ENCODE measurements at regions not wholly inside any gene's neighbourhood (a gene's known extent, or its start where the extent isn't known, plus 50 kb on each side); places are given as distances from the start of the nearest gene placed in this dataset.

DNA sequence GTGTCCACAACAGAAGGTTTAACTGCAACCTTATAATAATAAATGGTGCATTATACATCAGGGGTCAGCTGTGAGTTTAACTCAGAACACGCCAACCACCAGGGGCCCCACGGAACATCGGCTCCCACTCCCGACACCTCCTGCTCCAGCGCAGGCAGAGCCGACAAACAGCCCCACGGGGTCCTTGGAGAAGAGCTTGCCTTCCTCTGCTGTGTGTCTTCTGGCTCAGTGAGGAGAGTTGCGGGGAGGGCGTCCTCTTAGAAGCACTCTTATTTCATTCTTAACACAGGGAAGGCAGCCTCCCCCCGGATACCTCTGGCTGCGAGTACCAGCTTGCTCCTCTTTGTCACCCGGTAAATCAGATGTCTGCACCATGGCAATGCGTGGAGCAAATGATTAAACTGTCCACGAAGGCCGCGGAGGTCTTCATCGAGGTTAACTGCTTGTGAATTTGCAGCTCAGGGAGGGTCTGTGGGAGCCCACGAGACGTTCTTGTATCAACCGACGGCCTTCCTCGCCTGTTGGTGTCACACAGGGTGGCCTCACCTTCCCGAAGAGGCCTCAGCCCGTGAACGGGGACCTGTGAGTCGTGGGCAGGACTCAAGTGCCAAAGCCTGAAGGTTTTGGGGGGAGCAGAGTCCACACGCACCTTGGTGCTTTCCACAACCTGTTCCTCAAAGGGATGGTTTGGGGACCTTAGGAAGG, 464.0 kb downstream of the BRD1 start:
- peaks cover 0 to 6% (median 4%) of the 10 kb centered on the region in 3 donors for H3K4me1 Mint-ChIP-seq
- H3K4me3 Mint-ChIP-seq, result no peak overlapping the region
- no peaks in the 10 kb centered on the region for H3K36me3 Mint-ChIP-seq
- H3K9me3 Mint-ChIP-seq, result peaks cover 0 to 5% (median 4%) of the 10 kb centered on the region in 3 donors
- H3K27me3 Mint-ChIP-seq, result peaks cover 5% of the 10 kb centered on the region
- H3K27ac Mint-ChIP-seq, result no peak overlapping the region

DNA sequence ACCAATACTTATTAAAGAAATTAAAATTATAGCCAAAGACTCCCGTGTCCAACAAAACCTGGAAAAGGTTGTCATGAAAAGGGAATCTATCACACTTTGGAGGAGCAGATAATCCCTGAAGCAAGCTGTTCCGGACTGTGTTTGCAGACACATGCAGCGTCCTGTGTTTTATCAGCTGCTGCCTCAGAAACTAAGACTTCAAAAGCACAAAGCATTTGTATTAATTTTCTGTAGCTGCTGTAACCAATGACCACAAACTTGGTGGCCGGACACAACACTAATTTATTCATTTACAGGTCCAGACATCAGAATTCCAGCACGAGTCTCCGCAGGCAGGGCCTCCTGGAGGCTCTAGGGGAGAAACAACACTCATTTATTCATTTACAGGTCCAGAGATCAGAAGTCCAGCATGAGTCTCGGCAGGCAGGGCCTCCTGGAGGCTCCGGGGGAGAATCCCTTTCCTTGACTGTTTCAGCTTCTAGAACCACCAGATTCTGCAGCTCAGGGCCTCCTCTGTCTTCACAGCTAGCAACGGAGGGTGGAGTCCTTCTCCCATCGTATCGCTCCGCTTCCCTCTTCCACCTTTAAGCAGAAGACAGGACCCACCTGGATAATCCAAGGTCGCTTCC, 465.3 kb downstream of the BRD1 start:
- H3K27me3 Mint-ChIP-seq, result peaks cover 5% of the 10 kb centered on the region
- no peak overlapping the region for H3K4me3 Mint-ChIP-seq
- no peak overlapping the region for H3K27ac Mint-ChIP-seq
- peaks cover 0 to 6% (median 4%) of the 10 kb centered on the region in 3 donors for H3K4me1 Mint-ChIP-seq
- peaks cover 0 to 4% (median 3%) of the 10 kb centered on the region in 3 donors for H3K9me3 Mint-ChIP-seq
- H3K36me3 Mint-ChIP-seq, result no peaks in the 10 kb centered on the region

DNA sequence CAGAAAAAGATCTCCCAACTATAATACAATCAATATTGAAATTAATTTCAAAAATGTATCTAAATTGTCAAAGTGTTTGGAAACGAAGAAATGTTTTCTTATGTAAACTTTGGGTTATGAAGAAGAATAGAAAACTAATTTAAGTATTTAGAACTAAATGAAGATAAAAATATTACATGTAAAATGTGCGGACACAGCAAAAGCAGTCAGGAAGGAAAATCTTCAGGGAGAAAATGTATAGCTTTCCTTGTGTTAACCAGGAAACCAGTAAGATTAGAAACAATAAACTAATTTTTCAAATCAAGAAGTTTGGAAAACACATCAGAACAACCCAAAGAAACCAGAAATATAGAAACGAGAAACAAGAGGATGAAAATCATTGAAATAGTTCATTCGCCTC, 466.5 kb downstream of the BRD1 start:
- Mint-ChIP-seq H3K27ac (no peak overlapping the region), H3K27me3 (peaks cover 10% of the 10 kb centered on the region), H3K9me3 (peaks cover 0 to 4% (median 3%) of the 10 kb centered on the region in 3 donors), H3K36me3 (no peaks in the 10 kb centered on the region), H3K4me1 (peaks cover 0 to 6% (median 4%) of the 10 kb centered on the region in 3 donors), H3K4me3 (no peak overlapping the region)

- H3K9me3 Mint-ChIP-seq, result peaks cover 0 to 2% (median 0%) of the 10 kb centered on the region in 3 donors
- H3K4me3 Mint-ChIP-seq, result no peak overlapping the region
- peaks cover 0 to 4% (median 4%) of the 10 kb centered on the region in 3 donors for H3K4me1 Mint-ChIP-seq
- peaks cover 8% of the 10 kb centered on the region for H3K27me3 Mint-ChIP-seq
- no peak overlapping the region for H3K27ac Mint-ChIP-seq
- no peaks in the 10 kb centered on the region for H3K36me3 Mint-ChIP-seq
Measured at GRCh38 chr22:49360746-49361145, 466.9 kb downstream of the BRD1 start.

DNA sequence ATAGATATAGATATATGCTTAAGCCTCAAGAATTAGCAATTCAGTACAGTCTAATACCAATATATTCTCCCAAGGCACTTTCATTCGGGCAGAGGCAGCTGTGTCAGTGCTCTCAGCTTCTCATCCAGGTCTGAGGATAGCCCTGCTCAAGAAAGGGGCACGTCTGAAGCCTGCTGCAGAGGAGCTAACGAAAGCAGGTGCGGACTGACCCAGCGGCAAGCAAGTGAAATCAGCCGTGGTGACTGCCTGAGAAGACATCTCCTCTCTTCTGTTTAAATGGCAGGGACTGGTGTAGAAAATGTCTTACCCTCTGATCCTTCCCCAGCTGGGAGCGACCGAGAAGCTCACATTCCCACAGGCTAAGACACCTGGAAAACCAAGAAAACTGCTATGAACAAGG, 468.6 kb downstream of the BRD1 start:
- H3K27me3 Mint-ChIP-seq, result peaks cover 15% of the 10 kb centered on the region
- peaks cover 0 to 4% (median 4%) of the 10 kb centered on the region in 3 donors for H3K4me1 Mint-ChIP-seq
- no peaks in the 10 kb centered on the region for H3K36me3 Mint-ChIP-seq
- no peak overlapping the region for H3K4me3 Mint-ChIP-seq
- H3K9me3 Mint-ChIP-seq, result no peaks in the 10 kb centered on the region
- H3K27ac Mint-ChIP-seq, result no peak overlapping the region

GRCh38 chr22:49357661-49358440, 469.8 kb downstream of the BRD1 start:
- Mint-ChIP-seq H3K9me3 (no peaks in the 10 kb centered on the region), H3K36me3 (no peaks in the 10 kb centered on the region), H3K27me3 (peaks cover 17% of the 10 kb centered on the region), H3K27ac (no peak overlapping the region), H3K4me1 (peaks cover 0 to 4% (median 4%) of the 10 kb centered on the region in 3 donors), H3K4me3 (no peak overlapping the region)

DNA sequence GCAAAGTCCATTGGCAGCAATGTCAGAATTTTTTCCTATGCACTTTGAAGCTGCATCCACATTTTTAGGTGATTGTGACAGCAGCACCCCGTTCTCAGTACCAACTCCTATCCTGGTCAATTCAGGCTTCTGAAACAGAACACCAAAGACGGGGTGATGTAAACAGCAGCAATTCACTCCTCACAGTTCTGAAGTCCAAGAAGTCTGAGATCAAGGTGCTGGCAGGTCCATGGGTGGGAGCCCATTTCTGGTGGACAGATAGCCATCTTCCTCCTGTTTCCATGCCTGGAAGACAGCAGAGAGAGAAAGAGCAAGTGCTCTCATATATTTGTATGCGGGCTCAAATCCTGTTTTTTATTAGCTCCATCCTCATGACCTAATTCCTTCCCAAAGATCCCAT, 471.2 kb downstream of the BRD1 start:
- no peak overlapping the region for H3K27ac Mint-ChIP-seq
- no peaks in the 10 kb centered on the region for H3K36me3 Mint-ChIP-seq
- no peaks in the 10 kb centered on the region for H3K9me3 Mint-ChIP-seq
- H3K27me3 Mint-ChIP-seq, result peaks cover 15% of the 10 kb centered on the region
- no peak overlapping the region for H3K4me3 Mint-ChIP-seq
- peaks cover 0 to 6% (median 4%) of the 10 kb centered on the region in 3 donors for H3K4me1 Mint-ChIP-seq

DNA sequence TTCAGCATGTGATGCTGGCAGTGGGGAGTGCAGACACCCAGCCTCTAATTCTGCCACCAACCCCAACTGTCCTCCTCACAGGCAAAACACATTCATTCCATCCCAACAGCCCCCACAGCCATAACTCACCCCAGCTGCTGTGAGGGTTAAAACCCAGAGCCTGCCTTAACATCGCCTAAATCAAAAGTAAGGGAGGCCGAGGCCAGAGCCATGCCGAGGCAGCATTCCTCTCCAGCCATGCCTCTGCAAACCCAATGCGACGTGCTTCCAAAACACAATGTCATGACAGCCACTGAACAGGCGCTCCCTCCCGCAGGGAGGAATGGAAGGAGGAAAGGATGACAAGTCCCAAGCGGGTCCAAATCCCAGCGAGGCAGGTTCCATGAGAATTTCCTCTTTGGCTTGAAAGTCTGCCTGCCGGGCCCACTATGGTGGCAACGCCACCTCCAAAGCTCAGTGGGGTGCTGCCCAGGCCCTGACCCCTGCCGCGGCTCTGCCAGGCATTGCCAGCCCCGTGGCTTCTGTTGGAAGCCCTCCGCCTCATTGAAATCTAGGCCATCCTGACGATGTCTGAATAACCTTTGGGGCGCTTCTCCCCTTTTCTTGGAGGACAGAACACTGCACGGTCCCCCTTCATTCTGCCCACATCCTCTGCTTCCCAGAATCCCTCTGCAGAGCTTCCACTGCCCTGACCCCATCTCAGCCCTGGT, 472.3 kb downstream of the BRD1 start:
- no peak overlapping the region for H3K27ac Mint-ChIP-seq
- H3K4me1 Mint-ChIP-seq, result peaks cover 0 to 2% (median 0%) of the 10 kb centered on the region in 3 donors
- peaks cover 15% of the 10 kb centered on the region for H3K27me3 Mint-ChIP-seq
- H3K4me3 Mint-ChIP-seq, result no peak overlapping the region
- no peaks in the 10 kb centered on the region for H3K36me3 Mint-ChIP-seq
- H3K9me3 Mint-ChIP-seq, result no peaks in the 10 kb centered on the region

GRCh38 chr22:49354516-49355210, 473.0 kb downstream of the BRD1 start:
- peaks cover 0 to 2% (median 0%) of the 10 kb centered on the region in 3 donors for H3K4me1 Mint-ChIP-seq
- H3K36me3 Mint-ChIP-seq, result no peaks in the 10 kb centered on the region
- H3K27ac Mint-ChIP-seq, result no peak overlapping the region
- H3K4me3 Mint-ChIP-seq, result no peak overlapping the region
- H3K27me3 Mint-ChIP-seq, result peaks cover 15% of the 10 kb centered on the region
- H3K9me3 Mint-ChIP-seq, result no peaks in the 10 kb centered on the region

DNA sequence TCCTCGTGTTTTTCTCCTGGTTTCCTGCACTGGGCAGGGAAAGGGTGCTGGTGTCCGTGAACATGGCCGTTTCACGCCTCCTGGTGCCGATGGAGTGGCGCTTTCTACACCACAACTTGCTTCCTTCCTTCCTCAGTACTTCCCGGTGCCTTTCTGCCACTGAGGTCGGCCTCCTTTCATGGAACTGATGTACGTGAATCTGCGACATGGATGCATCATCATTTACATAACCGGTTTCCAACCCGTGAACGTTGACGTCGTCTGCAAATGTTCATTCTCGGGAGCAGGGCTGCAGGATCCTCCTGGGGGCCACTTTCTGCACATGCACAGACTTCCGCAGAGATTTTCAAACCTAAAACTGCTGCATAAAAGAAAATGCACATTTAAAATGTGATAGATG, 474.4 kb downstream of the BRD1 start:
- Mint-ChIP-seq H3K27me3 (peaks cover 15% of the 10 kb centered on the region), H3K27ac (no peak overlapping the region), H3K9me3 (no peaks in the 10 kb centered on the region), H3K4me3 (no peak overlapping the region), H3K4me1 (peaks cover 0 to 2% (median 0%) of the 10 kb centered on the region in 3 donors), H3K36me3 (no peaks in the 10 kb centered on the region)

- H3K9me3 Mint-ChIP-seq, result no peaks in the 10 kb centered on the region
- H3K4me3 Mint-ChIP-seq, result no peak overlapping the region
- no peaks in the 10 kb centered on the region for H3K36me3 Mint-ChIP-seq
- H3K27me3 Mint-ChIP-seq, result peaks cover 15% of the 10 kb centered on the region
- H3K4me1 Mint-ChIP-seq, result peaks cover 0 to 2% (median 0%) of the 10 kb centered on the region in 3 donors
- H3K27ac Mint-ChIP-seq, result peak overlapping the region in 1 of 3 donors; percentile 57
Measured at GRCh38 chr22:49352361-49353169, 475.1 kb downstream of the BRD1 start.

GRCh38 chr22:49351761-49352227, 475.9 kb downstream of the BRD1 start:
- peak overlapping the region in 2 of 4 donors; percentile 39 to 41 for H3K4me3 Mint-ChIP-seq

DNA sequence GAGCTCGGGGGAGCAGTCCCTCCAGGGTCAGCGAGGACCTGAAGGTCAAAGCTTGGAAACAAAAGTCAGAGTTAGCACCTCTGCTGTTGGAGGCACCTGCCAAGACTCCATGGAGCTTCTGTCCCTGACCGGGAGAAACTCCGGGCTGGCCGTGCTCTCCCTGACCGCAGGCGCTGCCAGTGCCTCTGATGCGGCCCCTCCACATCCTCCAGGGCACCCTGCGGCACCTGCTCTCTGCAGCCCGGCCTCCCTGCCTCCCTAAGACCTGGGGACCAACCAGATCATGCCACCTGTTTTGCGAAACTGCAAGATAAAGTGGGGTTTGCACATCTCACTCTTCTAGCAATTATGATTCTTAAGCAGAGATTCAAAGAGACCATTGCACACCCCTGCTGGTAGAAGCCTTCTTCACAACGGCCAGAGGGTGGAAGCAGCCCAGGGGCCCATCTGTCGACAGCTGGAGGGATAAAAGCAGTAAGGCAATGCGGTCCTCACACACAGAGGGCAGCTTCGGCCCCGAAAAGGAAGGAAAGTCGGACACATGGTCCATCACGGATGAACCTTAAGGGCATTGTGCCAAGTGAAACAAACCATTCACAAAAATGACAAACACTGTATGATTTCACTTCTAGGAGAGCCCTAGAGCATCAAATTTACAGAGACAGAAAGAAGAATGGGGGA, 477.1 kb downstream of the BRD1 start:
- H3K4me1 Mint-ChIP-seq, result peaks cover 0 to 2% (median 0%) of the 10 kb centered on the region in 3 donors
- peaks cover 10% of the 10 kb centered on the region for H3K27me3 Mint-ChIP-seq
- no peak overlapping the region for H3K4me3 Mint-ChIP-seq
- no peaks in the 10 kb centered on the region for H3K9me3 Mint-ChIP-seq
- no peaks in the 10 kb centered on the region for H3K36me3 Mint-ChIP-seq
- no peak overlapping the region for H3K27ac Mint-ChIP-seq

More at GRCh38 chr22:49351761-49352227, 475.9 kb downstream of the BRD1 start:
- Mint-ChIP-seq H3K27ac (peak overlapping the region in 1 of 3 donors; percentile 57), H3K9me3 (no peaks in the 10 kb centered on the region), H3K36me3 (no peaks in the 10 kb centered on the region), H3K4me1 (peaks cover 0 to 2% (median 0%) of the 10 kb centered on the region in 3 donors), H3K27me3 (peaks cover 15% of the 10 kb centered on the region)
